K562 (cell line): ENCODE measurements at regions not wholly inside any gene's neighbourhood (a gene's known extent, or its start where the extent isn't known, plus 50 kb on each side); places are given as distances from the start of the nearest gene placed in this dataset.

Experiments used
- HMG20B ChIP-seq: fragments of 250-450 bp; sonication (Bioruptor Pico); IDR thresholded peaks from 2 replicates; pipeline ENCODE4 v1.5.0; 2021; ENCODE audit warnings: mild to moderate bottlenecking
- JUND ChIP-seq, 2 experiments: IDR thresholded peaks; 2 replicates in 1 of 2; 3 replicates in 1 of 2; pipeline ENCODE4 v1.6.1; 2011; ENCODE audit warnings: borderline replicate concordance in 2 of 2, low read depth in 2 of 2, low read length in 2 of 2, improper control_type of control experiment in 1 of 2, missing biosample characterization in 1 of 2, missing genetic modification characterization in 1 of 2, missing genetic modification reagents in 1 of 2
- LARP7 ChIP-seq: fragments of 450-650 bp; IDR thresholded peaks from 2 replicates; pipeline ENCODE4 v1.6.1; 2016
- MED1 ChIP-seq: sonication (generic); formaldehyde crosslinking; IDR thresholded peaks from 2 replicates; pipeline ENCODE4 v1.8.1; 2023; ENCODE audit warnings: missing genetic modification reagents, borderline replicate concordance
- NELFE ChIP-seq: IDR thresholded peaks from 2 replicates; pipeline ENCODE4 v1.6.1; 2011; ENCODE audit warnings: mild to moderate bottlenecking; ENCODE audit not compliant: insufficient read depth, insufficient read length
- POLR2B ChIP-seq: fragments of 450-650 bp; IDR thresholded peaks from 2 replicates; pipeline ENCODE4 v1.6.1; 2018; ENCODE audit warnings: low read depth; ENCODE audit not compliant: partially characterized antibody
- POLR3G ChIP-seq: IDR thresholded peaks from 2 replicates; pipeline ENCODE4 v1.6.1; 2011; ENCODE audit not compliant: insufficient read length, insufficient replicate concordance; ENCODE audit errors: extremely low read depth
- TFAM ChIP-seq: fragments of 250-450 bp; sonication (Bioruptor Pico); conservative IDR thresholded peaks from 2 replicates; pipeline ENCODE4 v1.5.0; 2021; ENCODE audit warnings: mild to moderate bottlenecking, moderate library complexity
- U2AF2 ChIP-seq: fragments of 200-400 bp; formaldehyde crosslinking; optimal IDR thresholded peaks from 2 replicates; pipeline ENCODE3; 2017; ENCODE audit warnings: low read depth, mild to moderate bottlenecking, low read length
- ZBTB8A ChIP-seq: fragments of 450-650 bp; IDR thresholded peaks from 2 replicates; pipeline ENCODE4 v1.6.1; 2018; ENCODE audit warnings: mild to moderate bottlenecking, moderate library complexity; ENCODE audit not compliant: partially characterized antibody
- ZC3H11A ChIP-seq: IDR thresholded peaks from 2 replicates; pipeline ENCODE4 v1.6.1; 2012; ENCODE audit warnings: low read depth, low read length, improper control_type of control experiment
- ZNF165 ChIP-seq: fragments of 250-450 bp; sonication (Bioruptor Pico); IDR thresholded peaks from 2 replicates; pipeline ENCODE4 v1.4.0; 2020; ENCODE audit warnings: borderline replicate concordance
- ZNF175 ChIP-seq: fragments of 200-800 bp; sonication (Bioruptor generic); IDR thresholded peaks from 2 replicates; pipeline ENCODE4 v1.6.1; 2016; ENCODE audit warnings: low read depth, mild to moderate bottlenecking, missing genetic modification characterization, missing compliant biosample characterization
- ZNF76 ChIP-seq: fragments of 250-450 bp; sonication (Bioruptor Pico); IDR thresholded peaks from 2 replicates; pipeline ENCODE4 v1.4.0; 2020; ENCODE audit warnings: mild to moderate bottlenecking, moderate library complexity, borderline replicate concordance
- TF ChIP-seq, protein P1 (sequence below): fragments of 450-650 bp; IDR thresholded peaks from 2 replicates; pipeline ENCODE4 v1.7.1; 2018; ENCODE audit warnings: mild to moderate bottlenecking, low read depth; ENCODE audit not compliant: partially characterized antibody

DNA sequence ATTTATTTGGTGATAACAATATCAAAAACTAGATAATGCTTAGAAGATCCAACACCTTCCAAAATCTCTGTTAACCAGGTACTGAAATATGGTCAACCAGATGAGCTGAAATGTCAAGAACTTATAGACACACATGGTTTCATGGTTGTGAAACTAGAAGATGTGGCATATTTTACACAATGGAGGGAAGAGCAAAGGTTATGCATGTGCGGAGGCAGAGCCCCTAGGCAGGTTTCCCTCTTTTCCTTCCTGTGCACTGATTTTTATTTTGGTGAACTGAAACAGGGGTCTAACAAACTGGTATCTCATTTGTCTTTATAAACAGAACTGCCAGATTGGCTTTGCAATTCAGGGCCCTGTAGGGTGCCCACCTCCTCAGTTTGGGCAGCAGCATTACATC is 91.6 kb downstream of the PRL start (continued):
- TF ChIP-seq, protein P1, sequence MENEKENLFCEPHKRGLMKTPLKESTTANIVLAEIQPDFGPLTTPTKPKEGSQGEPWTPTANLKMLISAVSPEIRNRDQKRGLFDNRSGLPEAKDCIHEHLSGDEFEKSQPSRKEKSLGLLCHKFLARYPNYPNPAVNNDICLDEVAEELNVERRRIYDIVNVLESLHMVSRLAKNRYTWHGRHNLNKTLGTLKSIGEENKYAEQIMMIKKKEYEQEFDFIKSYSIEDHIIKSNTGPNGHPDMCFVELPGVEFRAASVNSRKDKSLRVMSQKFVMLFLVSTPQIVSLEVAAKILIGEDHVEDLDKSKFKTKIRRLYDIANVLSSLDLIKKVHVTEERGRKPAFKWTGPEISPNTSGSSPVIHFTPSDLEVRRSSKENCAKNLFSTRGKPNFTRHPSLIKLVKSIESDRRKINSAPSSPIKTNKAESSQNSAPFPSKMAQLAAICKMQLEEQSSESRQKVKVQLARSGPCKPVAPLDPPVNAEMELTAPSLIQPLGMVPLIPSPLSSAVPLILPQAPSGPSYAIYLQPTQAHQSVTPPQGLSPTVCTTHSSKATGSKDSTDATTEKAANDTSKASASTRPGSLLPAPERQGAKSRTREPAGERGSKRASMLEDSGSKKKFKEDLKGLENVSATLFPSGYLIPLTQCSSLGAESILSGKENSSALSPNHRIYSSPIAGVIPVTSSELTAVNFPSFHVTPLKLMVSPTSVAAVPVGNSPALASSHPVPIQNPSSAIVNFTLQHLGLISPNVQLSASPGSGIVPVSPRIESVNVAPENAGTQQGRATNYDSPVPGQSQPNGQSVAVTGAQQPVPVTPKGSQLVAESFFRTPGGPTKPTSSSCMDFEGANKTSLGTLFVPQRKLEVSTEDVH, result no peak
- no peak for TF ChIP-seq TFAM (CRISPR knock-in tag)
- TF ChIP-seq JUND (IDR thresholded peaks at IDR 0.05; ENCODE audit: borderline replicate concordance, low read depth, low read length), result no peak
- TF ChIP-seq JUND (tag; IDR thresholded peaks at IDR 0.05; ENCODE audit: borderline replicate concordance, low read depth, low read length), result no peak
- no peak for TF ChIP-seq MED1 (CRISPR knock-in tag)
- TF ChIP-seq NELFE, result no peak
- no peak for TF ChIP-seq ZNF175 (CRISPR knock-in tag)
- TF ChIP-seq ZNF165 (CRISPR knock-in tag), result no peak
- TF ChIP-seq ZNF76, result no peak
- TF ChIP-seq HMG20B (CRISPR knock-in tag), result no peak
- no peak for TF ChIP-seq U2AF2
- TF ChIP-seq LARP7, result no peak
- no peak for TF ChIP-seq POLR2B
- TF ChIP-seq POLR3G, result no peak
- no peak for TF ChIP-seq ZC3H11A
- TF ChIP-seq ZBTB8A, result no peak
- TF ChIP-seq, all 486 proteins: peak for 0
